NCI-H524 (cell line): ENCODE measurements at regions not wholly inside any gene's neighbourhood (a gene's known extent, or its start where the extent isn't known, plus 50 kb on each side); places are given as distances from the start of the nearest gene placed in this dataset.

Source experiments
- DNase-seq, 2 experiments: peaks; one replicate each; lab custom pipeline; 2025; lab: John Stamatoyannopoulos, UW

DNA sequence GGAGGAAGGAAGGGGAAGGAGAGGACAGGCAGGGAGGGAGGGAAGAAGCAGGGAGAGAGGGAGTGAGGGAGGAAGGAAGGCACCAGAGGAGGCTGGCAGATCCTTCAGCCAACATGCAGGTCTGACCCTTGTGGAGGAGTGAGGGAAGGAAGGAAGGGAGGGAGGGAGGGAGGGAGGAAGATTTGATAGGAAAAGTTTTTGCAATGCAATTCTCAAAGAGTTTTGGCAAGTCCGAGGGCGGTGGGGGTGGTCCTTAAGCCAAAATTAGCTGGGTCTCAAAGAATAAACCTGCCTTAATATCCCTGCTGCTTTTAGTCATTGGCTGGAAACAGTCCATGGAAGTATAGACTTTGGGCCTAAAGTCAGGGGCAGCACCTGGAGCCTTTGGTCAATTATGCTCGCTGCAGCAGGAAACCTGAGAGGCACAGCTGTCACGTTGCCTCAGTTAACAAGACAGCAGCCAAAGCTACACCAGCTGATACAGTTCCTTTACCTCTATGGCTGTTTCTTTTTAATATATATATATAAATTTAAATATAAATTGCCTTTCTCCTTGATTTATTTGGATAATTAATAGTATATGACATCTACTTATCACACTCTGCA, 115.7 kb upstream of the RALGAPA2 start:
- peak; percentile 42 to 78 for DNase-seq

GRCh38 chr20:20824924-20825584, 112.6 kb upstream of the RALGAPA2 start:
- DNase-seq, result peak; percentile 69 to 79

GRCh38 chr20:20823476-20823881, 111.0 kb upstream of the RALGAPA2 start:
- DNase-seq, result no peak

DNA sequence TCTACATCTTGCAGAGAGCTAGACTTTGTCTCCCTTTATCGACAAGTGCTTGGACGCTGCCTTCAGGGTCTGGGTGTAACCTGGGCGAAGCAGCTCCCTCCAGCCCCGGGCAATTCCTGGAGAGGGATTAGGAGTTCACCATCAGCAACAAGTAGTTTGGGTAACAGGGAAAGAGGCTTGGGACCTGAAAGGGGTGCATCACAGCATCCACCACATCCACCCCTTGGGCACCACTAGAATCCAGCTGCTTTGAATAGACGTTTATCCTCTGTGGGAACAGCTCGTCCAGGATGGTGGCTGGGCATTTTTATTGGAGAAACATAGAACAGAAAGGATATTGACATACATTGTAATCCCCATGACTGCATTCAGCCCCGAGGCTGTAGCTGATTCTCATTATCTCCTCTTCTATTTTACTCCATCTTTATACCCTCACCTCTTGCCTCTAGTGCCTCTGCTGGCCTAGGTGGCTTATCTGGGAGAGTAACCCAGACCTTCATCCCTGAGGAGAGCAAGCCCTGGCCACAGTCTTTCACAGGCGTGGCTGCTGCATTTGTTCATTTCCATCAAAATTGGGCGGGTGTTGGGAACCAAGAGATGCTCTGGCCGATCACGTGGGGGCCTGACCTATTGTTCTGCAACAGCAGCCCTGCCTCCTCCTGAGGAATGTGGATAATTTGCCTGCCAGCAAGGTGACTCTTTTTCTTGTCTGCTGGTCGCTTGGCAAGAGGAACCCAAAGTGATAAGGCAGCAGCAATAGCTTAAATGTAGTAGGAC, 109.2 kb upstream of the RALGAPA2 start:
- no peak for DNase-seq

- no peak for DNase-seq
These were observed 108.5 kb upstream of the RALGAPA2 start for GRCh38 chr20:20820785-20821483.

GRCh38 chr20:20820104-20820503, 107.7 kb upstream of the RALGAPA2 start:
- peak; percentile 79 to 92 for DNase-seq

DNA sequence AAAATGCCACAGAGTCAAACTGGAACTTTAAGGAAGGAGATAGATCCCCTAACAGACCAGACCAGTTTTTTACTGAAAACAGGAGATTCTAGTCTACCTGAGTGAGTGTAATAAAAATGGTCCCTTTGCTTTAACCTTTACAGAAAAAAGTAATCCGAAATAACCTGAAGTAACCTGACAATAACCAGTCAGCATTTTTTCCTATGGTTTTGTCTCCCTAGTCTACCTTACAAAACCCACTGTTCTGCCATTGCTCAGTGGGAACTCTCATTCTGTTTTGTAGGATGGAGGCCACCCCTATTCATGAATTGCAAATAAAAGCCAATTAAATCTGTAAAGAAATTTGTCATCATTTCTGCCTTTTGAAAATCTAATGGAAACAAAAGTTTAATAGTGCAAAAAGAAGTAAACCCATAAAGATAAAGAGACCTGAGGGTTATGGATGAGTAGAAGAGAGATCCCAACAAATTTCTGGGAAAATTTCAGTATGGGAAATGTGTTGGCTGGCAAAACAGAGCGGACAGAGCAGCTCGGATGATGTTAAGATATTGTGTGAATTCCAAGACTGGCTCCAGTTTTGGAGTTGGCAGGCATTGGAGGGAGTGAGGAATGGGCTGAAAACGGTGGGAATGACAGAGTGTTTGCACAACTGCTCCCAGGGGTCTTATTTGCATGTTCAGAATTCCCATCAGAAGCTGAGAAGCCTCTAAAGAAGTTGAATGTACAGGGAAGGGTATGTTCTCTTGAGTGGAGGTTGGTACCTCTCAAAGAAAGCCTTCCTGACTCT, 104.7 kb upstream of the RALGAPA2 start:
- no peak for DNase-seq

- no peak for DNase-seq
These were observed 103.4 kb upstream of the RALGAPA2 start for GRCh38 chr20:20815711-20816455.

DNA sequence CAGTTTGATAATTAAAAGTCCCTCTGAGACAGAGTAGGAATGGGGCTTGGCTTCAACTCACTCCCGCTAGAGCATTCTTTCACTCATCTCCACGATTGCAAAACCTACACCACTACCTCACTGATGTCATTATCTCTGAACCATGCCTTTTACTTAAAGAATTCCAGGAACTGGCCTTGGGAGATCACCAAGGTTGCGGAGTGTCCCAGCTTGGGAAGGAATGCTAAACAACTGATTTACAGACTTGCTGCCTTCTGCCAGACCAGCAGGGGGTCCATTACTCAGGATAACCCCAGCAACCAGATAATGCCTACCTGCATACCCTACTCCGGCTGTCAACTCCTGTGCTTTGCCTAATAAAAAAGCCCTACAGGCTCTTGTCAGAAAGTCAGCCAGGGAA, 102.2 kb upstream of the RALGAPA2 start:
- DNase-seq, result peak; percentile 45 to 71

- peak; percentile 50 to 74 for DNase-seq
These were observed 99.7 kb upstream of the RALGAPA2 start for GRCh38 chr20:20812136-20812535.

- no peak for DNase-seq
These were observed 95.6 kb upstream of the RALGAPA2 start for GRCh38 chr20:20808016-20808415.

DNA sequence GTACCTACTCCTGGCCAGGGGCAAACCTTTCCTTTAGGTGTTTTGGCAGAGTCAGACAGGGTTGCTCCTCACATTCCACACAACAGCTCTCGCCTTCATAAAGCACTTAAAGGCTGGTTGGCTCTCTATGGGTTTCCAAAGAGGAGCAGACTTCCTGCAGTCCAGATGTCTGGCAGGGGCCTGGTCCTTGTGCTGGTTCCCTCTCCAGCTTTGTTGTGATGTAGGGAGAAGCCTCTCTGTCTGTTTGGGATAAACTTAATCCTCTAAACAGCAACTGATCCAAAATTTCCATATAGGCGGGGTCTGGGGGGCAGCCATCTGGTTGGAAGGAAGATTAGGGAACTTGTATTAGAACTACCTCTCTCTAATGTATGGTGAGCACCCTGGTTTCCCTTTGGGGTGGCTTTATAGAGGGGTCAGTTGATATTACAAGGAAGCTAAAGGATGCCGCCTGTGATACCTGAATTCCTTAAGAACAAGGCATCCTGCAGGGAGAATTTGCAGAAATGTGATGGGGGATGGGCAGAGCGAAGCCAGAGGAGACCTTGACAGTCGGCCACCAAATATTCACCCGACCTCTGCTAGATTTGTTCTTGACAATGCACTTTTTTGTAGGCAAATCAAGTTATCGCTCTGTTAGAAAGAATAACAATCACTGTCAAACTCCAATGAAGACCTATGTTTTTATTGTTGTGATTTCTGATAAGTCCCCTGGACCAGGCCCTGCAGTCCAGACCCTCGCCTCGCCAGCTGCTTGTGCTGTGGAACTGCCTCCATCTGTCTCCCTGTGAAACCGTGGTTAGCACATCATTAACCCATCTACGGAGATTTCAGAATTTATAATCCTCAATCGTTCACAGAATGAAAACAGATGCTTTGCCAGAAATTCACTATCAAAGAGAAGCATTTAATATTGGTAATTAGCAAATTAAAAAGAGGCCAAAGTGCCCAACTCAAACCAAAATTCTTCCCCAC, 94.0 kb upstream of the RALGAPA2 start:
- peak; percentile 98 to 99 for DNase-seq

- DNase-seq, result no peak
These were observed 90.6 kb upstream of the RALGAPA2 start for GRCh38 chr20:20803011-20803410.

DNA sequence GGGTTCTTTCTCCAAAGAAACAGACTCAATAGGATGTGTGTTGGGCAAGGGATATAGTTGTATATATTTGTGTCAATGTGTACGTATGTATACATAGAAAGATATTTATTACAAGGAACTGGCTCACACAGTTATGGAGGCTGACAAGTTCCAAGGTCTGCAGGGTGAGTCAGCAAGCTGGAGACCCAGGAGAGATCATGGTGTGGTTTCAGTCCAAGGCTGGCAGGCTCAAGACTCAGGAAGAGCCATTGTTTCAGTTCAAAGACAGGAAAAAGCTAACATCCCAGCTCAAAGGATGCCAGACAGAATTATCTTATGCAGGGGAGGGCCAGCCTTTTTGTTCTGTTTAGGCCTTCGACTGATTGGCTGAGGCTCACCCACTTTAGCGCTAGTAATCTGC, 89.9 kb upstream of the RALGAPA2 start:
- no peak for DNase-seq

DNA sequence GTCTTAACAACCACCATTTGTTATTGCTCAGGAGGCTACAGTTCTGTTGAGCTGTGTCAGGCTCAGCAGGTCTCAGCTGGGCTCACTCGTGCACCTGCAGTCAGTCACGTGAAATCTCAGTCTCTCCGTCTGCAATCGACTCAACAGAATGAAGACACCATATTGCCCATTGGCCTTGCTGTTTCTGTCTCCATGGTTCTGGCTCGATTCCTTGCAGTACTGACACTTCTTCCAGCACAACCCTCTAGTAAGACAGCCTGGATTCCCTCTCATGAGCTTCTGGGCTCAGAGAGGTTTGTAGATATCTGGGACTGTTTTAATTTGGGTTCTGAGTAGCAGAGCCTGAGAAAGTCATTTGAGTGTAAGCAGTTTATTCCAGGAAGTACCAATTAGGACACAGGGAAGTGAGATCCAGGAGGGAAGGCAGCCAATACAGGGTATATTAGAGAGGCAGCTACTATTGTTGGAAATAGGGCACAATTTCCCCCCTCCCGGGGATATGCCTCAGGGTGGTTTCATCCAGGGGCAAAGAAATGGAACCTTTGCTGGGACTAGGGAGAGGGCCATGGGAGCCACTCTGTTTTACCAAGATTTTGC, 87.4 kb upstream of the RALGAPA2 start:
- no peak for DNase-seq

- DNase-seq, result no peak
These were observed 85.3 kb upstream of the RALGAPA2 start for GRCh38 chr20:20797521-20798310.

DNA sequence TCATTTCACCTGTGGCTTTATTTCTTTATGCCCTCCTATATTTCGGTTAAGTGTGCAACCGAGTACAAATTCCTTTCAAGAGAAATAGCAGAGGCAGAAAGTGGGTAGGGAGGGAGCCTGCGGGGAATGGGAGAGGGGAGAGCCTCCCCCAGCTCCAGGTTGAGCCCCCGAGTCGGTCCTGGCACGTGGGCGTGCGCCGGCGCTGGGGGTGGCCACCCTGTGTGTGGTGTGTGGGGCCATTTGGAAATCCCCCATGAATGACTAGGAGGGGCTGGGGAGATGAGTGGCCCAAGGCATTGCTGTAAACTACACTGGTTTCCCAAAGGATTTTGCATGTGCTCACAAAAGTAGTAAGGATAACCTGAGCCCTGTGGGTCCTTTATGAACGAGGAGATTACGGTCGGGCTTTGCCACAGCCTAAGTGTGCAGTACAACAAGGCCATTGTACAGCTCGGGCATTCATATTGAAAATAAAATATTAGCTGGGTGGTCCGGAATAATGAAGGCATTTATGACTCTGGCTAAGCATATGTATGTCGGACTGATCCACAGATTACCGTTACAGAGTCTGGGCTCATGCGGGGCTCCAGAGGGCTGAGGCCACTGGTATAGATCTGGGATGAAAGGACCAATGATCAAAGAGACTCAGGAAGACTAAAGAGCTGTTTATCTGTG, 84.5 kb upstream of the RALGAPA2 start:
- DNase-seq, result no peak

- no peak for DNase-seq
These were observed 83.3 kb upstream of the RALGAPA2 start for GRCh38 chr20:20795721-20796120.
